Fibroblast of lung (primary cell): ENCODE measurements at regions not wholly inside any gene's neighbourhood (a gene's known extent, or its start where the extent isn't known, plus 50 kb on each side); places are given as distances from the start of the nearest gene placed in this dataset.

Source experiments
- DNase-seq, 2 donors: peaks; one replicate each; pipeline versions ENCODE4 v3.0.0 to v3.0.0-alpha.2; 2010; ENCODE audit warnings: low read depth in 2 of 2
- H2AFZ ChIP-seq: 2 replicates; pipeline ENCODE4 v1.5.1; 2012; ENCODE audit warnings: low read length, control low read depth, inconsistent platforms
- H3K27ac ChIP-seq: 2 replicates; pipeline ENCODE4 v1.5.1; 2011; ENCODE audit warnings: low read length, control low read depth; ENCODE audit not compliant: insufficient read depth
- H3K27me3 ChIP-seq: 2 replicates; pipeline ENCODE4 v1.5.1; 2011; ENCODE audit warnings: mild to moderate bottlenecking, low read length; ENCODE audit not compliant: control insufficient read depth, insufficient read depth
- H3K36me3 ChIP-seq: 2 replicates; pipeline ENCODE4 v1.5.1; 2011; ENCODE audit warnings: low read length; ENCODE audit not compliant: control insufficient read depth, insufficient read depth
- H3K4me1 ChIP-seq: 2 replicates; pipeline ENCODE4 v1.5.1; 2011; ENCODE audit warnings: low read length; ENCODE audit not compliant: control insufficient read depth, insufficient read depth; ENCODE audit errors: extremely low read depth
- H3K4me2 ChIP-seq: 2 replicates; pipeline ENCODE4 v1.5.1; 2011; ENCODE audit warnings: low read length, control low read depth; ENCODE audit not compliant: insufficient read depth; ENCODE audit errors: extremely low read depth
- H3K4me3 ChIP-seq, 4 experiments: fragments of 200-600 bp in 1 of 4; sonication (generic) in 1 of 4; replicated peaks in 1 of 4; 2 replicates each; pipeline ENCODE4 v1.5.1; 2011 to 2016; ENCODE audit warnings: low read length in 4 of 4, low read depth in 3 of 4, mild to moderate bottlenecking in 3 of 4, control low read depth in 2 of 4, inconsistent platforms in 1 of 4, mixed read lengths in 1 of 4; ENCODE audit not compliant: insufficient read depth in 1 of 4; ENCODE audit errors: control extremely low read depth in 1 of 4
- H3K79me2 ChIP-seq: 2 replicates; pipeline ENCODE4 v1.5.1; 2012; ENCODE audit warnings: mild to moderate bottlenecking, low read length, inconsistent platforms; ENCODE audit not compliant: control insufficient read depth, insufficient read depth
- H3K9ac ChIP-seq: 2 replicates; pipeline ENCODE4 v1.5.1; 2011; ENCODE audit warnings: mild to moderate bottlenecking, low read length, control low read depth; ENCODE audit not compliant: insufficient read depth
- H3K9me3 ChIP-seq: 2 replicates; pipeline ENCODE4 v1.5.1; 2012; ENCODE audit warnings: low read depth, low read length; ENCODE audit not compliant: control insufficient read depth, insufficient read depth
- H4K20me1 ChIP-seq: 2 replicates; pipeline ENCODE4 v1.5.1; 2011; ENCODE audit warnings: low read length; ENCODE audit not compliant: control insufficient read depth, insufficient read depth; ENCODE audit errors: extremely low read depth
- EZH2 ChIP-seq: IDR thresholded peaks from 2 replicates; pipeline ENCODE4 v1.5.1; 2012; ENCODE audit warnings: low read length, control low read depth, mild to moderate bottlenecking; ENCODE audit errors: missing control alignments
- TF ChIP-seq, protein P1 (sequence below), 2 donors: IDR thresholded peaks in 1 of 2; conservative IDR thresholded peaks in 1 of 2; 1 replicate in 1 of 2; 2 replicates in 1 of 2; pipeline ENCODE4 v1.5.1; 2011 to 2012; ENCODE audit warnings: low read length in 2 of 2, control low read depth in 1 of 2, inconsistent platforms in 1 of 2, low read depth in 1 of 2, mild to moderate bottlenecking in 1 of 2

DNA sequence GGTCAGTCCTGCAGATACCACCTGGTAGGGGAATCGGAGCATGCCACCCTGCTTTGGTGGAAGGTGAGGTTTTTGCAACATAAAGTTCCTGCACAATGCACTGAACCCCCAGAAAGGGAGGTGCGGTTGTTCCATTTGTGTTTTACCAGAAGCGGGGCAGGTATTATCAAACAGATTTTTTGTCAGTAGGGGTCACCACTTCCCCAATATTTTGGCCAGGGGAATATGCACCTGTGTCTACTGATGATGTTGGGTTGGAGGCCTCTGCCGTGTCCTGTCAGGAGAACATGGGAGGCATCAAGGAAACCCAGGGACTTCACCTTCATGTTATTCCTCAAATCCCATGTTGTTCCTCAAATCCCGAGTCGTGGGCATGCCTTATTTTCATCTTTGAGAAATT is 438.7 kb downstream of the NTRK2 start:
- Histone ChIP-seq H3K4me1 (no peaks in the 10 kb centered on the region), H3K9ac (no peak overlapping the region), H3K27ac (no peak overlapping the region), H3K4me3 (no peak overlapping the region), H2AFZ (no peak overlapping the region), H3K79me2 (no peaks in the 10 kb centered on the region), H3K36me3 (no peaks in the 10 kb centered on the region), H3K9me3 (no peaks in the 10 kb centered on the region), H3K27me3 (no peaks in the 10 kb centered on the region), H4K20me1 (no peaks in the 10 kb centered on the region), H3K4me2 (no peak overlapping the region)
- TF ChIP-seq EZH2, result no peak
- TF ChIP-seq, protein P1, sequence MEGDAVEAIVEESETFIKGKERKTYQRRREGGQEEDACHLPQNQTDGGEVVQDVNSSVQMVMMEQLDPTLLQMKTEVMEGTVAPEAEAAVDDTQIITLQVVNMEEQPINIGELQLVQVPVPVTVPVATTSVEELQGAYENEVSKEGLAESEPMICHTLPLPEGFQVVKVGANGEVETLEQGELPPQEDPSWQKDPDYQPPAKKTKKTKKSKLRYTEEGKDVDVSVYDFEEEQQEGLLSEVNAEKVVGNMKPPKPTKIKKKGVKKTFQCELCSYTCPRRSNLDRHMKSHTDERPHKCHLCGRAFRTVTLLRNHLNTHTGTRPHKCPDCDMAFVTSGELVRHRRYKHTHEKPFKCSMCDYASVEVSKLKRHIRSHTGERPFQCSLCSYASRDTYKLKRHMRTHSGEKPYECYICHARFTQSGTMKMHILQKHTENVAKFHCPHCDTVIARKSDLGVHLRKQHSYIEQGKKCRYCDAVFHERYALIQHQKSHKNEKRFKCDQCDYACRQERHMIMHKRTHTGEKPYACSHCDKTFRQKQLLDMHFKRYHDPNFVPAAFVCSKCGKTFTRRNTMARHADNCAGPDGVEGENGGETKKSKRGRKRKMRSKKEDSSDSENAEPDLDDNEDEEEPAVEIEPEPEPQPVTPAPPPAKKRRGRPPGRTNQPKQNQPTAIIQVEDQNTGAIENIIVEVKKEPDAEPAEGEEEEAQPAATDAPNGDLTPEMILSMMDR (conservative IDR thresholded peaks at IDR 0.05 in 1 of 2, IDR thresholded peaks at IDR 0.05 in 1 of 2; ENCODE audit: low read depth in 1 of 2, low read length in 2 of 2), result no peak
- DNase-seq, result no peak

- Histone ChIP-seq H3K36me3 (no peaks in the 10 kb centered on the region), H3K27me3 (no peaks in the 10 kb centered on the region), H2AFZ (no peak overlapping the region), H3K9me3 (no peaks in the 10 kb centered on the region), H3K4me3 (no peak overlapping the region), H3K9ac (no peak overlapping the region), H3K79me2 (no peaks in the 10 kb centered on the region), H3K4me1 (no peaks in the 10 kb centered on the region), H4K20me1 (no peaks in the 10 kb centered on the region), H3K4me2 (no peak overlapping the region), H3K27ac (no peak overlapping the region)
- no peak for DNase-seq
- no peak for TF ChIP-seq EZH2
Observed at GRCh38 chr9:85089188-85089969, 419.9 kb downstream of the NTRK2 start.

DNA sequence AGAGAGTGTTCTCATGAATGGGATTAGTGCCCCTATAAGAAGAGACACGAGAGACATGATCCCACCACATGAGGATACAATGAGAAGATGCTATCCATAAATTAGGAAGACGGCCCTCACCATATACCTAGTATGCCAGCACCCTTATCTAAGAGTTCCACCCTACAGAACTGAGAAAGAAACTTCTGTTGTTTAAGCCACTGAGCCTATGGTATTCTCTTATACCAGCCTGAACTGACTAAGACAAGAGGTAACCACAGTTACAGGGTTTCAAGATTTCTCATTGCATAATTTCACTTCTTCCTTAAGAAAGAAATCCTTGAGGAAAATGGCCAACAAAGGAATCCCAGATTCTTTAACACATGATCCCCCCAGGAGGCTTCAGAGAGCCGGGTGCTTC is 412.4 kb downstream of the NTRK2 start:
- Histone ChIP-seq H3K9ac (no peak overlapping the region), H3K27me3 (no peaks in the 10 kb centered on the region), H3K27ac (no peak overlapping the region), H2AFZ (no peak overlapping the region), H3K9me3 (no peaks in the 10 kb centered on the region), H3K4me1 (no peaks in the 10 kb centered on the region), H4K20me1 (no peaks in the 10 kb centered on the region), H3K36me3 (no peaks in the 10 kb centered on the region), H3K79me2 (no peaks in the 10 kb centered on the region), H3K4me3 (no peak overlapping the region), H3K4me2 (no peak overlapping the region)
- TF ChIP-seq EZH2, result no peak
- TF ChIP-seq, protein P1 (conservative IDR thresholded peaks at IDR 0.05 in 1 of 2, IDR thresholded peaks at IDR 0.05 in 1 of 2; ENCODE audit: low read depth in 1 of 2, low read length in 2 of 2), result no peak
- no peak for DNase-seq
